NCI-H2196 (cell line): ENCODE measurements at regions not wholly inside any gene's neighbourhood (a gene's known extent, or its start where the extent isn't known, plus 50 kb on each side); places are given as distances from the start of the nearest gene placed in this dataset.
A peak's percentile ranks its signal among the peaks of the same experiment; 100 is the strongest.

Experiments used
- DNase-seq: peaks from one replicate; lab custom pipeline; 2025; ENCODE audit not compliant: unreplicated experiment; lab: John Stamatoyannopoulos, UW

DNA sequence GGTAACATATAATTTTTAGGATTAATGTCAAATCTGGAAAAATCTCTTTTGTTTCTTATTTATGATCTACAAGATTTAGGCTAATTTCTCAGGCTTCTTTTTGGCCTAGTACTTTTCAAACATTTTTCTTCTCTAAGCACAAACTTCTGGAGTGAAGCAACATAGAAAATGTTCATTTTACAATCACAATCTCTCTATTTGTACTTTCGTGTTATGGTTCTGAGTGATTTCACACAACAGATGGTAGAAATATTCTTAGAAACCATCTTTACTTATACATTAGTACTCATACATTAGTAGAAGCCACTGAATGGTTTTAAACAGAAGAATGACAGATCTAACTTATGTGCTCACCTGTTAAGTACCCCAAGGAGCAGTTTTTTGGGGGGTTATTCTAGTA, 106.3 kb upstream of the ANO3 start:
- DNase-seq = no peak

DNA sequence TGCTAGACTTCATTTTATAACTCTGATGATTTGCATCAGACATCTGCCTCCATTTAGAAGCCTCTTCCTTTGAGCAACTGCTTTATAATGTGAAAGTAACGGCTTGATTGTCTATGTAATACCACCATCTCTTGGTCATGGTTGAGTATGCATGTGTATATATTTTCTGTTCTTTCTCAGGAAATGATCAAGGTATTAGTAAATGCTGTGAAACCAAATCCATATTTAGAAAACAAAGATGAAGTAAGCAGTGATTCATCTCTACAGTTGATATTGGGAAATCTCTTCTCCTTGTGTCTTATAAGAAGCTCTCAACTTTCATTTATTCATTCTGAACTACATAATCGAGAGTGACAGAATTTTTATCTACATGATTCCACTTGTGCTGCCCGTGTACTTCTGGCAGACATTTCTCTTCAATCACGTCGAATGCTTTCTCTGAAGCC, 104.6 kb upstream of the ANO3 start:
- no peak for DNase-seq

DNA sequence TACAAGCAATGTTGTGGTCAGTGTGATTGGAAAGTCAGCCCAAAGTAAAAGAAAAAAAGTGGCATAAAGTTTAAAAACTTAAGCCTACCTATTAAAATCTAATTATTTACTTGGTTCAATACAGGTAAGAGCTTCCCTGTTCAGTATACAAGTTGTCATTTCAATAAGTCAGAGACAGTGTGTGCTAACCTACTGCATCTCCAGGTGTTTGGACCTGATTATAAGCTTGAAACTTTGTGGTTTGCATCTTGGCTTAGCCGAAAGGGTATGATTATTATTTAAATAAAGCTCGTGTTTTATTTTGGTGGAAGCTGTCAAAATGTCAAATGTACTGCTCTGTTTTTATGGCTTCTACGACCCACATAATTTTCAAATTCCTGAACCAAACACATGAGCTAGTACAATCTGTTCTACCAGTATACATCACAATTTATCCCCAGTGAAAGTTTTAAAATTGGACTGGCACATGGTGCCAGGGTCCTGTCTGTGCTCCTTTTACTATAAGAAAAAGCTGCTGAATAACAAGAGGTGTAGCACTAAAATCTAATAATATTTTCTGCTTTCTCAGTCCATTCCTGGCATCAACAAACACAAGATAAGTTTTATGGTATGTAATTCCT, 103.9 kb upstream of the ANO3 start:
- no peak for DNase-seq

DNA sequence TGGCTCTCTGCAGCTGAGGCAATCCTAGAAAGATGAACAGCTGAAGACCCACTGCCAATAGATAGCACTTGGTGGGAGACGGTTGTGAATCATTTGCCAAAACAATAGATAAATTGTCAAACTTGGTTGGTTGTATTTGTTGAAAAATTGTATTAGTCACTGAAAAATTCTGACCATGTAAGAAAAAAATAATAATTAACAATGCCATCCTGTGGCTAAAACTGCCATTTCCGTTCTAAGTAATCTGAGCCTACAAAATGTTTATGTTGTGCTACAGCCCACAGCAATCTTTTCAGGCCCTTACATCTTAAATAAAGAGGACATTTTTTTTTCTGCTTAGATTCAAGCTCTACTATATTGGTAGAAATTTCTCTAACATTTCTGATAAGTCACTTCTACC, 103.2 kb upstream of the ANO3 start:
- no peak for DNase-seq

- DNase-seq = no peak
These were observed 102.7 kb upstream of the ANO3 start for GRCh38 chr11:26229257-26229656.

GRCh38 chr11:26229981-26230380, 101.9 kb upstream of the ANO3 start:
- no peak for DNase-seq

GRCh38 chr11:26231252-26231661, 100.7 kb upstream of the ANO3 start:
- no peak for DNase-seq

DNA sequence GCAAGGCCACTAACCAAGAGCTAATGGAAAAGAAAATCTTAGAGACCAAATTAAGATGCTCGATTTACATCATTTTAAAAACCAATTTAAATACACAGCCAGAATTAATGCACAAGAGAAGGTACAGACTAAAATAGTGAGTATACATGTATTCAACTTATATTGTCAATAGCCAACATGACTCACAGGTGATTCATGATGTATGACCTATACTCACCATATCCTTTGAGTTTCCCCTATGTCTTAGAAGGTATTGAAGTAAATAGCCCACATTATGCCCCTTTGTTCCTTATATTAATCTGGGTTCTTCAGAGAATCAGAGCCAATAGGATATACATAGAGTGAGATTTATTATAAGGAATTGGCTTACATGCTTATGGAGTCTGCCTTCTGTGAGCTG, 97.5 kb upstream of the ANO3 start:
- no peak for DNase-seq

DNA sequence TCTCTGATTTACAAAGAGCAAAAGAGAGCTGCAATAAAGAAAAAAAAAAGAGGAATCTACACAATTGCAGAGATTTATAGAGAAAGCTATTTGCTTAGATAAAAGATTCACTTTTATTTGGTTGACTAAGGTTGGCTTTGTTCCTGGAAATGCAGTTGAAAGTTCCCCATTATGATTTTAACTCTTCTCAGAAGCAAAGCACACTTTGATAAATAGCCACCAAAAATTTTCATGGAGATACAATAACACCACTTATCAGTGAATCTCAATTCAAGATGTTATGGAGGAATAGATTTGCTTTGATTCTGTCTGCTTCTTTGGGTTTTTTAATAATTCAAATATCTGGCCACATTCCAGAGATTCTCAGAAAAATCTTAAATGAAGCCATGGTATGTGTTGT, 88.5 kb upstream of the ANO3 start:
- no peak for DNase-seq

GRCh38 chr11:26244207-26244606, 87.7 kb upstream of the ANO3 start:
- no peak for DNase-seq

DNA sequence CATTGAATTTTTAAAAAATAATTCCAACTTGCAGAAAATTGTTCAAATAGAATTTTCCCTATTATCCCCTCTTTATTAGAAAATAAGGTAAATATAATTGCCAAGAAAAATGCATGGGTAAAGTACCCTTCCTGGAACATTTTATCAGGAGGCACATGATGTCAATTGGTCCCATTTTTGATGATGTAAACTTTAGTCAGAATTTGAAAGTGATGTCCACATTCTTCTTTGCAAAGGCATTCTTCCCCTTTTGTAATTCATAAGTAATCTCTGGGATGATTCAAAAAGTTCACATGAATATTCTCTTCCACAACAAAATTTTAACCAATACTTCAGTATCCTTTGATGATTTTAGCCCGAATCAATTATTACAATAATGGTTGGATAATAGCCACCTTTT, 86.9 kb upstream of the ANO3 start:
- DNase-seq = no peak

GRCh38 chr11:26247340-26247739, 84.6 kb upstream of the ANO3 start:
- no peak for DNase-seq

GRCh38 chr11:26248661-26249060, 83.3 kb upstream of the ANO3 start:
- DNase-seq = no peak

- no peak for DNase-seq
These were observed 77.6 kb upstream of the ANO3 start for GRCh38 chr11:26254378-26254777.

- DNase-seq = no peak
These were observed 68.2 kb upstream of the ANO3 start for GRCh38 chr11:26263769-26264168.

- no peak for DNase-seq
These were observed 67.7 kb upstream of the ANO3 start for GRCh38 chr11:26264266-26264665.

GRCh38 chr11:26268980-26269660, 62.8 kb upstream of the ANO3 start:
- DNase-seq = no peak

DNA sequence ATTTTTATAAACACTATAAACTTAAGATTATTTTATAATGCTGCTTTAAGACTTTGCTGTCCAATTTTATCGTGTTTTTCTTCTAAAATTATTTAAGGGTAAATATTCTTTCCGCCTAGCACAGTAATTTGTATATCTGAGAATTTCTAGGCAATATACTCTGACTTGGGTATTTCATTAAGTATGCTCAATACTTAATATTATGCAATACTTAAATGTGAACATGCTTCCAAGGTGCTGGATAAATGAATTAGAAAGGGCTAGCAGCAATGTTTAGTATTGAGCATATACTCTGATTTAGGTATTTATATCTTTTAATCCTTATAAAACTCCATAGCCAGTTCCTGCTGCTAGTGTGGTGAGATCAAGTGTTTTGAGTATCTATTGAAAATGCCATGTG, 60.3 kb upstream of the ANO3 start:
- no peak for DNase-seq

DNA sequence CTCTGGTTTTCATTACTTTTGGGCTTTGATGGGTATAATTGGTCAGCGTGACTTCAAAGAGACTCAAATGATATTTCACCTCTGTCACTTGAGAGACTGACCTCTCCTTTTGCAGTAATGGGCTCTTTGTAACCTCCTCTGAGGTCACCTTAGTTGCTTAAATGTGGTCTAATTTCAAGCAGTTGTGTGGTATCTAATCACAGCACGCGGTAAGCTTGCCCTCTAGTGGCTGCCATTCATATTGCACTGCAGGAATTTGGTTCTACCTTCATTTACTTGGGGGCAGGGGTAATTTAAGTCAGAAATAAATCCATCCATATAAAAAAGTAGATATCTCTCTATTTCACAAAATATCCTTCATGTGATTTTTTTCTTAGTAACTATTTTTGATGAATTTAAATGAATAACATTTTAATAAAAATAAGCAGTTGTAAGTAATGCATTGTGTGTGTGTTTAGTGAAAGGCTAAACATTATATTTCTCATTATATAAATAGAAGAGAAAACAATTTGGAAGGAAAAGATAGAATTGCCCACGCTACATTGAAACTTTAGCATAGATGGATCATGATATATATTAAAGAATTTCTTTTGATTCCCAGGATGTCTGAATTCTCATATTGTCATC, 55.0 kb upstream of the ANO3 start:
- DNase-seq = peak; percentile 44

GRCh38 chr11:26278354-26278753, 53.6 kb upstream of the ANO3 start:
- no peak for DNase-seq
